H9 (cell line): ENCODE measurements at regions not wholly inside any gene's neighbourhood (a gene's known extent, or its start where the extent isn't known, plus 50 kb on each side); places are given as distances from the start of the nearest gene placed in this dataset.

ENCODE experiments used
- DNase-seq: peaks from one replicate; pipeline ENCODE4 v3.0.0-alpha.2; 2017
- H2AFZ ChIP-seq: one replicate; pipeline ENCODE4 v1.6.1; 2013; ENCODE audit warnings: mild to moderate bottlenecking, low read length, control low read depth, moderate library complexity
- H2AK5ac ChIP-seq: 2 replicates; pipeline ENCODE4 v1.6.1; 2013; ENCODE audit warnings: low read length, control low read depth, mixed read lengths; ENCODE audit not compliant: insufficient read length
- H2BK120ac ChIP-seq: one replicate; pipeline ENCODE4 v1.6.1; 2013; ENCODE audit warnings: low read depth, mild to moderate bottlenecking, low read length, control low read depth, inconsistent platforms; ENCODE audit not compliant: poor library complexity, severe bottlenecking
- H2BK12ac ChIP-seq: 2 replicates; pipeline ENCODE4 v1.6.1; 2013; ENCODE audit warnings: low read length, control low read depth, mixed read lengths, low read depth; ENCODE audit not compliant: insufficient read length
- H2BK15ac ChIP-seq: 2 replicates; pipeline ENCODE4 v1.6.1; 2013; ENCODE audit warnings: low read depth, low read length, control low read depth
- H2BK20ac ChIP-seq: one replicate; pipeline ENCODE4 v1.6.1; 2013; ENCODE audit warnings: low read depth, mild to moderate bottlenecking, low read length, control low read depth, inconsistent platforms; ENCODE audit not compliant: poor library complexity, severe bottlenecking
- H2BK5ac ChIP-seq: 2 replicates; pipeline ENCODE4 v1.6.1; 2013; ENCODE audit warnings: low read length, control low read depth, mixed read lengths; ENCODE audit not compliant: insufficient read length
- H3K14ac ChIP-seq: 2 replicates; pipeline ENCODE4 v1.6.1; 2013; ENCODE audit warnings: low read length, control low read depth; ENCODE audit not compliant: insufficient read depth
- H3K18ac ChIP-seq: 2 replicates; pipeline ENCODE4 v1.6.1; 2013; ENCODE audit warnings: low read depth, mild to moderate bottlenecking, mixed read lengths, low read length, control low read depth; ENCODE audit not compliant: insufficient read length
- H3K23ac ChIP-seq: 2 replicates; pipeline ENCODE4 v1.6.1; 2013; ENCODE audit warnings: low read length, control low read depth, mixed read lengths, low read depth; ENCODE audit not compliant: insufficient read length
- H3K23me2 ChIP-seq: 2 replicates; pipeline ENCODE4 v1.6.1; 2013; ENCODE audit warnings: low read depth, mild to moderate bottlenecking, mixed read lengths, low read length, control low read depth; ENCODE audit not compliant: insufficient read length, poor library complexity, severe bottlenecking
- H3K27ac ChIP-seq: 2 replicates; pipeline ENCODE4 v1.5.1; 2013; ENCODE audit warnings: low read length, control low read depth, mixed read lengths, low read depth; ENCODE audit not compliant: insufficient read length
- H3K27me3 ChIP-seq: 2 replicates; pipeline ENCODE4 v1.6.1; 2013; ENCODE audit warnings: low read length, control low read depth, inconsistent platforms; ENCODE audit not compliant: insufficient read depth
- H3K4ac ChIP-seq: 2 replicates; pipeline ENCODE4 v1.6.1; 2013; ENCODE audit warnings: low read depth, mild to moderate bottlenecking, control low read depth, inconsistent platforms, low read length, moderate library complexity
- H3K4me1 ChIP-seq: 2 replicates; pipeline ENCODE4 v1.6.1; 2013; ENCODE audit warnings: low read length, control low read depth, inconsistent platforms; ENCODE audit not compliant: insufficient read depth
- H3K4me2 ChIP-seq: 2 replicates; pipeline ENCODE4 v1.6.1; 2013; ENCODE audit warnings: low read length, control low read depth, mixed read lengths; ENCODE audit not compliant: insufficient read length, insufficient read depth
- H3K56ac ChIP-seq: 2 replicates; pipeline ENCODE4 v1.6.1; 2013; ENCODE audit warnings: low read depth, mild to moderate bottlenecking, mixed read lengths, low read length, control low read depth; ENCODE audit not compliant: insufficient read length
- H3K79me1 ChIP-seq: 2 replicates; pipeline ENCODE4 v1.6.1; 2013; ENCODE audit warnings: low read depth, mild to moderate bottlenecking, moderate library complexity, low read length, control low read depth, inconsistent platforms; ENCODE audit not compliant: insufficient read depth, poor library complexity, severe bottlenecking
- H3K79me2 ChIP-seq: 2 replicates; pipeline ENCODE4 v1.6.1; 2013; ENCODE audit warnings: low read length, control low read depth, inconsistent platforms; ENCODE audit not compliant: insufficient read depth
- H3K9ac ChIP-seq: 2 replicates; pipeline ENCODE4 v1.6.1; 2013; ENCODE audit warnings: low read length, control low read depth, mixed read lengths; ENCODE audit not compliant: insufficient read length; ENCODE audit errors: extremely low read depth
- H3K9me3 ChIP-seq: one replicate; pipeline ENCODE4 v1.6.1; 2013; ENCODE audit warnings: low read depth, low read length, inconsistent platforms; ENCODE audit not compliant: control insufficient read depth
- H3T11ph ChIP-seq: one replicate; pipeline ENCODE4 v1.6.1; 2013; ENCODE audit warnings: mild to moderate bottlenecking, low read length, control low read depth, inconsistent platforms
- H4K20me1 ChIP-seq: one replicate; pipeline ENCODE4 v1.6.1; 2013; ENCODE audit not compliant: control insufficient read depth, insufficient read length, insufficient read depth
- H4K5ac ChIP-seq: 2 replicates; pipeline ENCODE4 v1.6.1; 2013; ENCODE audit warnings: low read depth, mild to moderate bottlenecking, mixed read lengths, low read length, control low read depth; ENCODE audit not compliant: insufficient read length
- H4K8ac ChIP-seq: replicated peaks from 2 replicates; pipeline ENCODE4 v1.6.1; 2013; ENCODE audit warnings: low read length, control low read depth, mixed read lengths, low read depth; ENCODE audit not compliant: insufficient read length
- H4K91ac ChIP-seq: 2 replicates; pipeline ENCODE4 v1.6.1; 2013; ENCODE audit warnings: low read depth, mild to moderate bottlenecking, moderate library complexity, mixed read lengths, low read length, control low read depth; ENCODE audit not compliant: insufficient read length
- H3K27ac Mint-ChIP-seq, 3 experiments: 2 replicates in 2 of 3; 3 replicates in 1 of 3; pipeline ENCODE4 v1.8.0; 2020 to 2021; ENCODE audit warnings: mixed read lengths in 3 of 3, mild to moderate bottlenecking in 1 of 3, moderate library complexity in 1 of 3
- H3K27me3 Mint-ChIP-seq: 2 replicates; pipeline ENCODE4 v1.8.0; 2021; ENCODE audit warnings: low read depth, mild to moderate bottlenecking, moderate library complexity, mixed read lengths
- H3K36me3 Mint-ChIP-seq, 3 experiments: 2 replicates in 2 of 3; 3 replicates in 1 of 3; pipeline ENCODE4 v1.8.0; 2020 to 2021; ENCODE audit warnings: low read depth in 3 of 3, mixed read lengths in 3 of 3; ENCODE audit not compliant: insufficient read depth in 1 of 3
- H3K4me1 Mint-ChIP-seq, 2 experiments: 2 replicates each; pipeline ENCODE4 v1.8.0; 2020; ENCODE audit warnings: mixed read lengths in 2 of 2
- H3K4me3 Mint-ChIP-seq, 2 experiments: 2 replicates in 1 of 2; 3 replicates in 1 of 2; pipeline ENCODE4 v1.8.0; 2020 to 2021; ENCODE audit warnings: mild to moderate bottlenecking in 2 of 2, mixed read lengths in 2 of 2, moderate library complexity in 1 of 2
- H3K9me3 Mint-ChIP-seq, 2 experiments: 2 replicates in 1 of 2; 3 replicates in 1 of 2; pipeline ENCODE4 v1.8.0; 2020; ENCODE audit warnings: mild to moderate bottlenecking in 2 of 2, mixed read lengths in 2 of 2, moderate library complexity in 1 of 2
- WGBS: extraction: QIAGEN DNeasy Blood & Tissue Kit; methylation state at CpG from one replicate; pipeline ENCODE4 v1.1.7; 2013; ENCODE audit warnings: missing lambda C conversion rate, low lambda C conversion rate, mixed read lengths; ENCODE audit not compliant: insufficient read length; ENCODE audit errors: extremely low coverage; 5-methylcytosine and 5-hydroxymethylcytosine counted together
- TF ChIP-seq, protein P1 (sequence below): fragments of 200-600 bp; sonication (generic); conservative IDR thresholded peaks from 3 replicates; pipeline ENCODE4 v1.8.0; 2021; ENCODE audit warnings: antibody characterized with exemption, mild to moderate bottlenecking

DNA sequence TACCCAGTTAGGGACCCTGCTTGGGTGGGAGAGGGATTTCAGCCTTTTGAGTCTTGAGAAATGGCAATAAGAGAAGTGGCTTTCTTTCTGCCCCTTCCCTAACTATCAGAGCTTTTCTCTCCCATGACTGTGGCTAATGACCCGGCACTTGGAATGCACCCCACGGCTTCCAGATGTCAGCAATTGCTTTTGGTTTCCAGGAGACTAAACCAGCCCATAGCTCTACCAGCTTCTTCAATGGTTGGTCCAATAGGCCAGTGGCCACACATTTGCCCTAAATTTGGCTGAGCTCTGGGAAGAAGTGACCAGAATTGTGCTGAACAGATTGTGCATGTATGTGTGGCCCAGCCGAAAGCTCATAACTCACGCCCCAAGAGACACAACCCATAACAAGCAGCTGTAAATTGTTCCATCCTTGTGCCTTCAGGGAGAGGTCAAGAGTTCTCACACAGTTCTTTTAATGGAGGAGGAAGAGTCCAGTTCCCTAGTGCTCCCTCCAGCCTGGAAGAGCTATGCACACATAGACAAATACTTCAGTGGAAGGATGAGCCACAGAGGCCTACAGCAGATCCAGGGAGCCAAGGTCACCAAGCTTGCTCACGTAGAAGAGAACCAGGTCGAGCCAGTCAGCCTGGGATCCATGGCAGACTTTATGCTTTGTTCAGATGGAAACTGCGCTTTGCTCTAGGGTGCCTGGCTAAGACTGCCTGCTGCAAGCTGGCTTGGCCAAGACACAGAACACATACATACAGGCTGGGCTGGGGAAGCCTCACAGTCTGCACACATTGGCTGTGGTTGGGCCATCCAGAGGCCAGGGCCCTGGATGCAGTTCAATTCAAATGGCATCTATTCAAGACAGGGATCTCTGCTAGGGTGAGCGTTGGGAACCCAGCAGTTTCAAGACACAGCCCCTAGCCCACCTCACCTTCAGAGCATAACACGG, 131.8 kb upstream of the HABP2 start:
- Histone ChIP-seq H4K5ac (no peak overlapping the region), H2AK5ac (no peak overlapping the region), H3K79me2 (no peaks in the 10 kb centered on the region), H3K9ac (no peak overlapping the region), H3K56ac (no peak overlapping the region), H3K79me1 (no peaks in the 10 kb centered on the region), H4K8ac (no peak overlapping the region), H3K23me2 (no peaks in the 10 kb centered on the region), H2BK15ac (no peak overlapping the region), H4K91ac (no peak overlapping the region), H2BK5ac (no peak overlapping the region), H3K14ac (no peak overlapping the region; the same call in 1 of the 2 replicates), H2BK12ac (no peak overlapping the region), H3T11ph (no peak overlapping the region), H4K20me1 (no peaks in the 10 kb centered on the region), H3K4ac (no peak overlapping the region), H3K4me1 (no peaks in the 10 kb centered on the region), H3K4me2 (no peak overlapping the region), H3K23ac (no peak overlapping the region), H3K27ac (no peak overlapping the region), H3K27me3 (no peaks in the 10 kb centered on the region), H3K9me3 (no peaks in the 10 kb centered on the region), H2BK120ac (no peak overlapping the region), H2AFZ (no peak overlapping the region), H3K18ac (no peak overlapping the region), H2BK20ac (no peak overlapping the region)
- H3K4me1 Mint-ChIP-seq, result no peaks in the 10 kb centered on the region
- TF ChIP-seq, protein P1, sequence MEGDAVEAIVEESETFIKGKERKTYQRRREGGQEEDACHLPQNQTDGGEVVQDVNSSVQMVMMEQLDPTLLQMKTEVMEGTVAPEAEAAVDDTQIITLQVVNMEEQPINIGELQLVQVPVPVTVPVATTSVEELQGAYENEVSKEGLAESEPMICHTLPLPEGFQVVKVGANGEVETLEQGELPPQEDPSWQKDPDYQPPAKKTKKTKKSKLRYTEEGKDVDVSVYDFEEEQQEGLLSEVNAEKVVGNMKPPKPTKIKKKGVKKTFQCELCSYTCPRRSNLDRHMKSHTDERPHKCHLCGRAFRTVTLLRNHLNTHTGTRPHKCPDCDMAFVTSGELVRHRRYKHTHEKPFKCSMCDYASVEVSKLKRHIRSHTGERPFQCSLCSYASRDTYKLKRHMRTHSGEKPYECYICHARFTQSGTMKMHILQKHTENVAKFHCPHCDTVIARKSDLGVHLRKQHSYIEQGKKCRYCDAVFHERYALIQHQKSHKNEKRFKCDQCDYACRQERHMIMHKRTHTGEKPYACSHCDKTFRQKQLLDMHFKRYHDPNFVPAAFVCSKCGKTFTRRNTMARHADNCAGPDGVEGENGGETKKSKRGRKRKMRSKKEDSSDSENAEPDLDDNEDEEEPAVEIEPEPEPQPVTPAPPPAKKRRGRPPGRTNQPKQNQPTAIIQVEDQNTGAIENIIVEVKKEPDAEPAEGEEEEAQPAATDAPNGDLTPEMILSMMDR, result no peak
- no peak for DNase-seq
- WGBS, result no CpG with 5 or more reads among the region's 9 CpGs
- no peak overlapping the region for H3K4me3 Mint-ChIP-seq
- H3K36me3 Mint-ChIP-seq, result peaks cover 0 to 4% (median 0%) of the 10 kb centered on the region in 3 experiments; a peak in 1 of 7 replicates
- H3K27ac Mint-ChIP-seq, result no peak overlapping the region
- peaks cover 14 to 15% of the 10 kb centered on the region in 2 experiments; a peak in 4 of 5 replicates for H3K9me3 Mint-ChIP-seq
- peaks cover 29% of the 10 kb centered on the region for H3K27me3 Mint-ChIP-seq
